HEK293 (cell line): ENCODE measurements at regions not wholly inside any gene's neighbourhood (a gene's known extent, or its start where the extent isn't known, plus 50 kb on each side); places are given as distances from the start of the nearest gene placed in this dataset.

Source experiments
- CTCF ChIA-PET: fragments of 350-600 bp; formaldehyde crosslinking; extraction: SDS; loops from one replicate; lab custom pipeline; 2021; ENCODE audit warnings: antibody characterized with exemption; lab: Yijun Ruan, JAX
- POLR2A ChIA-PET: fragments of 300-600 bp; formaldehyde crosslinking; extraction: SDS; loops from one replicate; lab custom pipeline; 2020; ENCODE audit warnings: antibody characterized with exemption, inconsistent platforms; lab: Yijun Ruan, JAX
- H3K27ac ChIP-seq: fragments of 200-500 bp; sonication (Bioruptor generic); 2 replicates; pipeline ENCODE4 v1.5.1; 2014; ENCODE audit warnings: low read depth, low read length, control low read depth, inconsistent platforms; ENCODE audit errors: extremely low read depth
- H3K36me3 ChIP-seq, 2 experiments: fragments of 200-500 bp in 1 of 2; sonication (Bioruptor generic) in 1 of 2; 1 replicate in 1 of 2; 2 replicates in 1 of 2; pipeline ENCODE4 v1.5.1; 2014 to 2017; ENCODE audit warnings: inconsistent platforms in 2 of 2, low read length in 2 of 2; ENCODE audit not compliant: control insufficient read depth in 2 of 2, insufficient read depth in 1 of 2
- H3K4me1 ChIP-seq: fragments of 200-500 bp; sonication (Bioruptor generic); 2 replicates; pipeline ENCODE4 v1.5.1; 2014; ENCODE audit warnings: mild to moderate bottlenecking, low read length, inconsistent platforms; ENCODE audit not compliant: control insufficient read depth, insufficient read depth
- H3K4me3 ChIP-seq: 2 replicates; pipeline ENCODE4 v1.5.1; 2011; ENCODE audit warnings: low read depth, mild to moderate bottlenecking, control low read depth, low read length, moderate library complexity
- H3K9me3 ChIP-seq: fragments of 200-500 bp; sonication (Bioruptor generic); 2 replicates; pipeline ENCODE4 v1.5.1; 2014; ENCODE audit warnings: low read depth, low read length, inconsistent platforms; ENCODE audit not compliant: control insufficient read depth, insufficient read depth
- BCL6B ChIP-seq: fragments of 450-650 bp; formaldehyde crosslinking; IDR thresholded peaks from 2 replicates; pipeline ENCODE4 v1.5.1; 2017; ENCODE audit warnings: missing biosample characterization, missing genetic modification characterization
- KLF9 ChIP-seq: fragments of 450-650 bp; formaldehyde crosslinking; IDR thresholded peaks from 2 replicates; pipeline ENCODE4 v1.5.1; 2016; ENCODE audit warnings: missing biosample characterization, missing genetic modification characterization, low read depth
- MEIS1 ChIP-seq: sonication (generic); formaldehyde crosslinking; IDR thresholded peaks from 2 replicates; pipeline ENCODE4 v1.8.1; 2022; ENCODE audit warnings: missing genetic modification reagents, mild to moderate bottlenecking, borderline replicate concordance
- WT1 ChIP-seq: fragments of 450-650 bp; formaldehyde crosslinking; IDR thresholded peaks from 2 replicates; pipeline ENCODE4 v1.5.1; 2016; ENCODE audit warnings: missing biosample characterization, missing genetic modification characterization
- ZBTB8A ChIP-seq: fragments of 450-650 bp; formaldehyde crosslinking; IDR thresholded peaks from 2 replicates; pipeline ENCODE4 v1.5.1; 2016; ENCODE audit warnings: missing biosample characterization, missing genetic modification characterization
- ZIC2 ChIP-seq: fragments of 450-650 bp; formaldehyde crosslinking; IDR thresholded peaks from 2 replicates; pipeline ENCODE4 v1.5.1; 2016; ENCODE audit warnings: missing biosample characterization, missing genetic modification characterization
- ZNF121 ChIP-seq: fragments of 450-650 bp; formaldehyde crosslinking; IDR thresholded peaks from 2 replicates; pipeline ENCODE4 v1.5.1; 2016; ENCODE audit warnings: missing biosample characterization, missing genetic modification characterization
- ZNF132 ChIP-seq: fragments of 450-650 bp; formaldehyde crosslinking; IDR thresholded peaks from 2 replicates; pipeline ENCODE4 v1.5.1; 2017; ENCODE audit warnings: missing biosample characterization, missing genetic modification characterization, borderline replicate concordance
- ZNF24 ChIP-seq: fragments of 450-650 bp; formaldehyde crosslinking; IDR thresholded peaks from 2 replicates; pipeline ENCODE4 v1.5.1; 2016; ENCODE audit warnings: missing biosample characterization, missing genetic modification characterization
- ZNF266 ChIP-seq: fragments of 450-650 bp; formaldehyde crosslinking; IDR thresholded peaks from 2 replicates; pipeline ENCODE4 v1.5.1; 2016; ENCODE audit warnings: missing biosample characterization, missing genetic modification characterization, low read depth
- ZNF610 ChIP-seq: fragments of 450-650 bp; formaldehyde crosslinking; IDR thresholded peaks from 2 replicates; pipeline ENCODE4 v1.5.1; 2016; ENCODE audit warnings: missing biosample characterization, missing genetic modification characterization, borderline replicate concordance
- ZNF626 ChIP-seq: fragments of 450-650 bp; sonication (Bioruptor Pico); formaldehyde crosslinking; IDR thresholded peaks from 2 replicates; pipeline ENCODE4 v1.5.1; 2018; ENCODE audit warnings: missing biosample characterization, missing genetic modification characterization, inconsistent platforms
- ZNF776 ChIP-seq: fragments of 450-650 bp; formaldehyde crosslinking; IDR thresholded peaks from 2 replicates; pipeline ENCODE4 v1.5.0; 2017; ENCODE audit warnings: missing biosample characterization, missing genetic modification characterization, borderline replicate concordance
- ZNF792 ChIP-seq: fragments of 450-650 bp; formaldehyde crosslinking; IDR thresholded peaks from 2 replicates; pipeline ENCODE4 v1.5.1; 2016; ENCODE audit warnings: missing biosample characterization, missing genetic modification characterization
- TF ChIP-seq, protein P1 (sequence below): fragments of 450-650 bp; formaldehyde crosslinking; IDR thresholded peaks from 2 replicates; pipeline ENCODE4 v1.5.1; 2016; ENCODE audit warnings: missing biosample characterization, missing genetic modification characterization
- TF ChIP-seq, protein P2 (sequence below): fragments of 450-650 bp; formaldehyde crosslinking; IDR thresholded peaks from 2 replicates; pipeline ENCODE4 v1.5.1; 2016; ENCODE audit warnings: missing biosample characterization, missing genetic modification characterization

GRCh38 chr21:41686664-41687063 lies 80.2 kb downstream of the RIPK4 start:
- ChIA-PET CTCF (interaction anchor here (1.1 kb wide), 1 partner anchor 21 kb away, joined by 4 read pairs; no protein-coding TSS in a partner anchor), POLR2A (no interaction called here)
- H3K27ac ChIP-seq = no peak overlapping the region
- no peak overlapping the region for H3K4me3 ChIP-seq
- no peaks in the 10 kb centered on the region for H3K9me3 ChIP-seq
- TF ChIP-seq ZNF121 (tag by site-specific recombination) (no peak), ZNF626 (tag by site-specific recombination) (no peak), ZNF792 (no peak), ZIC2 (no peak), ZNF132 (tag by site-specific recombination) (no peak), WT1 (tag by site-specific recombination) (no peak), KLF9 (tag by site-specific recombination) (no peak), ZNF776 (tag by site-specific recombination) (no peak), ZNF610 (no peak), MEIS1 (no peak), ZNF24 (no peak), BCL6B (no peak), ZBTB8A (tag by site-specific recombination) (no peak)
- TF ChIP-seq, protein P1, sequence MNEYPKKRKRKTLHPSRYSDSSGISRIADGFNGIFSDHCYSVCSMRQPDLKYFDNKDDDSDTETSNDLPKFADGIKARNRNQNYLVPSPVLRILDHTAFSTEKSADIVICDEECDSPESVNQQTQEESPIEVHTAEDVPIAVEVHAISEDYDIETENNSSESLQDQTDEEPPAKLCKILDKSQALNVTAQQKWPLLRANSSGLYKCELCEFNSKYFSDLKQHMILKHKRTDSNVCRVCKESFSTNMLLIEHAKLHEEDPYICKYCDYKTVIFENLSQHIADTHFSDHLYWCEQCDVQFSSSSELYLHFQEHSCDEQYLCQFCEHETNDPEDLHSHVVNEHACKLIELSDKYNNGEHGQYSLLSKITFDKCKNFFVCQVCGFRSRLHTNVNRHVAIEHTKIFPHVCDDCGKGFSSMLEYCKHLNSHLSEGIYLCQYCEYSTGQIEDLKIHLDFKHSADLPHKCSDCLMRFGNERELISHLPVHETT (tag by site-specific recombination) = no peak
- TF ChIP-seq, protein P2, sequence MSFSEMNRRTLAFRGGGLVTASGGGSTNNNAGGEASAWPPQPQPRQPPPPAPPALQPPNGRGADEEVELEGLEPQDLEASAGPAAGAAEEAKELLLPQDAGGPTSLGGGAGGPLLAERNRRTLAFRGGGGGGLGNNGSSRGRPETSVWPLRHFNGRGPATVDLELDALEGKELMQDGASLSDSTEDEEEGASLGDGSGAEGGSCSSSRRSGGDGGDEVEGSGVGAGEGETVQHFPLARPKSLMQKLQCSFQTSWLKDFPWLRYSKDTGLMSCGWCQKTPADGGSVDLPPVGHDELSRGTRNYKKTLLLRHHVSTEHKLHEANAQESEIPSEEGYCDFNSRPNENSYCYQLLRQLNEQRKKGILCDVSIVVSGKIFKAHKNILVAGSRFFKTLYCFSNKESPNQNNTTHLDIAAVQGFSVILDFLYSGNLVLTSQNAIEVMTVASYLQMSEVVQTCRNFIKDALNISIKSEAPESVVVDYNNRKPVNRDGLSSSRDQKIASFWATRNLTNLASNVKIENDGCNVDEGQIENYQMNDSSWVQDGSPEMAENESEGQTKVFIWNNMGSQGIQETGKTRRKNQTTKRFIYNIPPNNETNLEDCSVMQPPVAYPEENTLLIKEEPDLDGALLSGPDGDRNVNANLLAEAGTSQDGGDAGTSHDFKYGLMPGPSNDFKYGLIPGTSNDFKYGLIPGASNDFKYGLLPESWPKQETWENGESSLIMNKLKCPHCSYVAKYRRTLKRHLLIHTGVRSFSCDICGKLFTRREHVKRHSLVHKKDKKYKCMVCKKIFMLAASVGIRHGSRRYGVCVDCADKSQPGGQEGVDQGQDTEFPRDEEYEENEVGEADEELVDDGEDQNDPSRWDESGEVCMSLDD (tag by site-specific recombination) = no peak
- no peaks in the 10 kb centered on the region for H3K36me3 ChIP-seq
- H3K4me1 ChIP-seq = peaks cover 5% of the 10 kb centered on the region; the same call in 1 of the 2 replicates

- peaks cover 5% of the 10 kb centered on the region; the same call in 1 of the 2 replicates for H3K4me1 ChIP-seq
- H3K27ac ChIP-seq = no peak overlapping the region
- no peaks in the 10 kb centered on the region for H3K9me3 ChIP-seq
- TF ChIP-seq ZNF266 = no peak
- H3K36me3 ChIP-seq = no peaks in the 10 kb centered on the region
- ChIA-PET CTCF (interaction anchor here (1.0 to 1.1 kb wide), 2 partner anchors 17 to 22 kb away, joined by 3 to 4 read pairs; no protein-coding TSS in a partner anchor), POLR2A (no interaction called here)
- no peak overlapping the region for H3K4me3 ChIP-seq
Observed at GRCh38 chr21:41685511-41686149, 81.2 kb downstream of the RIPK4 start.
